HCT116 (cell line): ENCODE measurements at regions not wholly inside any gene's neighbourhood (a gene's known extent, or its start where the extent isn't known, plus 50 kb on each side); places are given as distances from the start of the nearest gene placed in this dataset.

Experiments
- ATAC-seq: fragments of 200-7000 bp; cut with Tn5 transposase; 2 replicates; pipeline ENCODE4 v1.9.1; 2020; ENCODE audit warnings: mild to moderate bottlenecking, moderate library complexity
- BruUV-seq: library from RNA; stranded (reverse); fragments of 400-500 nt; replicated peaks from 2 replicates; lab custom pipeline; 2021; lab: Mats Ljungman, UMichigan
- CTCF ChIA-PET: fragments of 300-600 bp; sonication (Branson Sonifier 250); formaldehyde crosslinking; loops from one replicate; lab custom pipeline; 2021; ENCODE audit warnings: antibody characterized with exemption; lab: Charles Lee
- POLR2A ChIA-PET: fragments of 300-600, 350-600 bp; sonication (Branson Sonifier 250); formaldehyde crosslinking; loops from one replicate; lab custom pipeline; 2021; ENCODE audit warnings: antibody characterized with exemption; lab: Charles Lee
- RAD21 ChIA-PET, 2 experiments: fragments of 300-600 bp; sonication (Branson Sonifier 250); formaldehyde crosslinking; loops; one replicate each; lab custom pipeline; 2023; ENCODE audit warnings: low total read pairs in 2 of 2; ENCODE audit not compliant: uncharacterized antibody in 2 of 2, unreplicated experiment in 2 of 2, low non-redundant PET in 1 of 2; lab: Charles Lee
- DNase-seq: peaks from one replicate; pipeline ENCODE4 v3.0.0-alpha.2; 2010; ENCODE audit warnings: low read depth, low spot score
- H2AFZ ChIP-seq: fragments of 200-600 bp; shearing (Covaris generic), sonication (generic); 2 replicates; pipeline ENCODE4 v1.6.1; 2017; ENCODE audit warnings: low read depth, mixed run types, mixed read lengths, antibody characterized with exemption, low read length; ENCODE audit not compliant: poor library complexity, severe bottlenecking
- H3K27ac ChIP-seq: 2 replicates; pipeline ENCODE4 v1.5.1; 2012; ENCODE audit warnings: low read depth, low read length
- H3K27me3 ChIP-seq: fragments of 200-600 bp; sonication (generic); 2 replicates; pipeline ENCODE4 v1.6.1; 2016; ENCODE audit warnings: mixed run types, low read length, mixed read lengths; ENCODE audit not compliant: insufficient read depth
- H3K36me3 ChIP-seq, 2 experiments: fragments of 200-500 bp in 1 of 2; fragments of 200-600 bp in 1 of 2; sonication (Bioruptor generic) in 1 of 2; sonication (generic) in 1 of 2; 2 replicates each; pipeline versions ENCODE4 v1.5.1 to v1.6.1; 2014 to 2016; ENCODE audit warnings: low read length in 2 of 2, inconsistent platforms in 1 of 2, mixed read lengths in 1 of 2, mixed run types in 1 of 2; ENCODE audit not compliant: insufficient read depth in 2 of 2, control insufficient read depth in 1 of 2
- H3K4me1 ChIP-seq, 2 experiments: fragments of 200-600 bp in 1 of 2; sonication (generic) in 1 of 2; 2 replicates each; pipeline versions ENCODE4 v1.5.1 to v1.6.1; 2012 to 2017; ENCODE audit warnings: low read length in 2 of 2, inconsistent platforms in 1 of 2, mild to moderate bottlenecking in 1 of 2, mixed read lengths in 1 of 2, mixed run types in 1 of 2, moderate library complexity in 1 of 2; ENCODE audit not compliant: insufficient read depth in 2 of 2, control insufficient read depth in 1 of 2
- H3K4me2 ChIP-seq: fragments of 200-600 bp; sonication (generic); 2 replicates; pipeline ENCODE4 v1.6.1; 2017; ENCODE audit warnings: mixed run types, low read length, mixed read lengths
- H3K4me3 ChIP-seq, 2 experiments: fragments of 200-600 bp in 1 of 2; sonication (generic) in 1 of 2; replicated peaks in 1 of 2; 2 replicates each; pipeline ENCODE4 v1.5.1; 2011 to 2016; ENCODE audit warnings: low read length in 2 of 2, control low read depth in 1 of 2, low read depth in 1 of 2, mild to moderate bottlenecking in 1 of 2, mixed read lengths in 1 of 2, mixed run types in 1 of 2
- H3K79me2 ChIP-seq: fragments of 200-600 bp; sonication (generic); 2 replicates; pipeline ENCODE4 v1.6.1; 2017; ENCODE audit warnings: mild to moderate bottlenecking, mixed run types, low read length, moderate library complexity, mixed read lengths; ENCODE audit not compliant: insufficient read depth
- H3K9ac ChIP-seq: fragments of 200-600 bp; sonication (generic); 2 replicates; pipeline ENCODE4 v1.6.1; 2016; ENCODE audit warnings: low read length, mixed read lengths
- H3K9me2 ChIP-seq: fragments of 200-600 bp; sonication (generic), shearing (Covaris generic); 2 replicates; pipeline ENCODE4 v1.6.1; 2017; ENCODE audit warnings: mixed run types, mild to moderate bottlenecking, moderate library complexity; ENCODE audit not compliant: insufficient read depth
- H3K9me3 ChIP-seq, 2 experiments: fragments of 200-500 bp in 1 of 2; fragments of 200-600 bp in 1 of 2; sonication (Bioruptor generic) in 1 of 2; sonication (generic) in 1 of 2; 2 replicates each; pipeline ENCODE4 v1.6.1; 2014 to 2017; ENCODE audit warnings: low read length in 2 of 2, mixed read lengths in 2 of 2, inconsistent platforms in 1 of 2, low read depth in 1 of 2, mild to moderate bottlenecking in 1 of 2, mixed run types in 1 of 2, moderate library complexity in 1 of 2; ENCODE audit not compliant: control insufficient read depth in 1 of 2, insufficient read depth in 1 of 2
- H4K20me1 ChIP-seq: fragments of 200-600 bp; sonication (generic), shearing (Covaris generic); 2 replicates; pipeline ENCODE4 v1.6.1; 2017; ENCODE audit warnings: mixed run types, mild to moderate bottlenecking, moderate library complexity; ENCODE audit not compliant: insufficient read depth
- ATF3 ChIP-seq: IDR thresholded peaks from 2 replicates; pipeline ENCODE4 v1.6.1; 2012
- CBX3 ChIP-seq: IDR thresholded peaks from 2 replicates; pipeline ENCODE4 v1.6.1; 2012; ENCODE audit warnings: low read depth
- CEBPB ChIP-seq: IDR thresholded peaks from 2 replicates; pipeline ENCODE4 v1.6.1; 2012; ENCODE audit warnings: low read depth
- EGR1 ChIP-seq: IDR thresholded peaks from 2 replicates; pipeline ENCODE4 v1.6.1; 2012; ENCODE audit warnings: low read depth
- ELF1 ChIP-seq: IDR thresholded peaks from 2 replicates; pipeline ENCODE4 v1.6.1; 2012; ENCODE audit warnings: low read depth, borderline replicate concordance
- EZH2 ChIP-seq: fragments of 200-600 bp; sonication (generic); IDR thresholded peaks from 2 replicates; pipeline ENCODE4 v1.6.1; 2017; ENCODE audit warnings: antibody characterized with exemption, mixed run types
- FOSL1 ChIP-seq: IDR thresholded peaks from 2 replicates; pipeline ENCODE4 v1.6.1; 2012; ENCODE audit warnings: low read depth
- MAX ChIP-seq: IDR thresholded peaks from 2 replicates; pipeline ENCODE4 v1.6.1; 2012
- POLR2AphosphoS5 ChIP-seq: IDR thresholded peaks from 2 replicates; pipeline ENCODE4 v1.6.1; 2011; ENCODE audit warnings: mild to moderate bottlenecking, low read depth, low read length, moderate library complexity
- YY1 ChIP-seq: IDR thresholded peaks from 2 replicates; pipeline ENCODE4 v1.6.1; 2011; ENCODE audit warnings: low read length, low read depth, moderate library complexity, mild to moderate bottlenecking; ENCODE audit not compliant: insufficient replicate concordance; ENCODE audit errors: extremely low read depth
- ZFX ChIP-seq: fragments of 450-650 bp; IDR thresholded peaks from 2 replicates; pipeline ENCODE4 v1.6.1; 2017
- intact Hi-C: fragments of 100-400 bp; cut with micrococcal nuclease; formaldehyde crosslinking; loops from 2 replicates; pipeline ENCODE4 v1.10.0; 2022
- TF ChIP-seq, protein P1 (sequence below), 3 experiments: fragments of 200-600 bp in 1 of 3; sonication (generic) in 1 of 3; IDR thresholded peaks in 2 of 3; conservative IDR thresholded peaks in 1 of 3; 2 replicates each; pipeline ENCODE4 v1.5.1; 2012 to 2017; ENCODE audit warnings: low read depth in 2 of 3, low read length in 2 of 3, antibody characterized with exemption in 1 of 3, borderline replicate concordance in 1 of 3, control low read depth in 1 of 3, mild to moderate bottlenecking in 1 of 3, mixed read lengths in 1 of 3, mixed run types in 1 of 3, moderate library complexity in 1 of 3; ENCODE audit not compliant: insufficient read depth in 1 of 3

- Histone ChIP-seq H3K27ac (no peak overlapping the region), H4K20me1 (no peaks in the 10 kb centered on the region; the same call in 1 of the 2 replicates), H3K4me1 (no peaks in the 10 kb centered on the region), H2AFZ (no peak overlapping the region), H3K9me2 (0 out of 2 replicates have a peak, but pooled peaks cover 3% of the 10 kb centered on the region), H3K4me2 (no peak overlapping the region), H3K9me3 (no peaks in the 10 kb centered on the region)
- no peak for ATAC-seq
- CTCF ChIA-PET = no interaction called here
- intact Hi-C loops = no loop called here
- TF ChIP-seq CEBPB = no peak
- no peak for TF ChIP-seq ATF3
- TF ChIP-seq MAX = no peak
- TF ChIP-seq CBX3 = no peak
- TF ChIP-seq EGR1 = no peak
- TF ChIP-seq FOSL1 = no peak
- no peak for TF ChIP-seq POLR2AphosphoS5
- TF ChIP-seq YY1 = no peak
- TF ChIP-seq, protein P1, sequence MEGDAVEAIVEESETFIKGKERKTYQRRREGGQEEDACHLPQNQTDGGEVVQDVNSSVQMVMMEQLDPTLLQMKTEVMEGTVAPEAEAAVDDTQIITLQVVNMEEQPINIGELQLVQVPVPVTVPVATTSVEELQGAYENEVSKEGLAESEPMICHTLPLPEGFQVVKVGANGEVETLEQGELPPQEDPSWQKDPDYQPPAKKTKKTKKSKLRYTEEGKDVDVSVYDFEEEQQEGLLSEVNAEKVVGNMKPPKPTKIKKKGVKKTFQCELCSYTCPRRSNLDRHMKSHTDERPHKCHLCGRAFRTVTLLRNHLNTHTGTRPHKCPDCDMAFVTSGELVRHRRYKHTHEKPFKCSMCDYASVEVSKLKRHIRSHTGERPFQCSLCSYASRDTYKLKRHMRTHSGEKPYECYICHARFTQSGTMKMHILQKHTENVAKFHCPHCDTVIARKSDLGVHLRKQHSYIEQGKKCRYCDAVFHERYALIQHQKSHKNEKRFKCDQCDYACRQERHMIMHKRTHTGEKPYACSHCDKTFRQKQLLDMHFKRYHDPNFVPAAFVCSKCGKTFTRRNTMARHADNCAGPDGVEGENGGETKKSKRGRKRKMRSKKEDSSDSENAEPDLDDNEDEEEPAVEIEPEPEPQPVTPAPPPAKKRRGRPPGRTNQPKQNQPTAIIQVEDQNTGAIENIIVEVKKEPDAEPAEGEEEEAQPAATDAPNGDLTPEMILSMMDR (IDR thresholded peaks at IDR 0.05 in 2 of 3, conservative IDR thresholded peaks at IDR 0.05 in 1 of 3; ENCODE audit: borderline replicate concordance in 1 of 3, insufficient read depth in 1 of 3, low read depth in 2 of 3, low read length in 2 of 3) = no peak
- no peak for TF ChIP-seq ZFX
- TF ChIP-seq EZH2 = no peak
- TF ChIP-seq ELF1 = no peak
- TF ChIP-seq, all 23 proteins: peak for 0
- H3K27me3 ChIP-seq = no peaks in the 10 kb centered on the region
- no peaks in the 10 kb centered on the region for H3K36me3 ChIP-seq
- no TSS peak for BruUV-seq
- no peak overlapping the region for H3K9ac ChIP-seq
- H3K4me3 ChIP-seq = no peak overlapping the region
- no peak for DNase-seq
- RAD21 ChIA-PET = no interaction called here
- POLR2A ChIA-PET = no interaction called here
- no peaks in the 10 kb centered on the region for H3K79me2 ChIP-seq
Measured at GRCh38 chr6:109271622-109272021, 110.6 kb downstream of the CD164 start.
